GM23248 (cell line): ENCODE measurements at regions not wholly inside any gene's neighbourhood (a gene's known extent, or its start where the extent isn't known, plus 50 kb on each side); places are given as distances from the start of the nearest gene placed in this dataset.

ENCODE experiments used
- EZH2 ChIP-seq: fragments of 200-600 bp; sonication (generic); IDR thresholded peaks from 2 replicates; pipeline ENCODE4 v1.6.1; 2018; ENCODE audit warnings: antibody characterized with exemption, mild to moderate bottlenecking; ENCODE audit not compliant: insufficient read depth, poor library complexity, severe bottlenecking
- EZH2phosphoT487 ChIP-seq: fragments of 200-600 bp; sonication (generic); IDR thresholded peaks from 2 replicates; pipeline ENCODE4 v1.6.1; 2018; ENCODE audit warnings: antibody characterized with exemption, moderate library complexity, mild to moderate bottlenecking, low read depth; ENCODE audit not compliant: insufficient read depth

GRCh38 chr5:68154119-68154857, 61.3 kb upstream of the PIK3R1 start:
- no peak for TF ChIP-seq EZH2
- no peak for TF ChIP-seq EZH2phosphoT487
